GM19238 (cell line): ENCODE measurements at regions not wholly inside any gene's neighbourhood (a gene's known extent, or its start where the extent isn't known, plus 50 kb on each side); places are given as distances from the start of the nearest gene placed in this dataset.

Experiments
- DNase-seq: peaks from one replicate; pipeline ENCODE4 v3.0.0; 2011; ENCODE audit warnings: low spot score; ENCODE audit not compliant: insufficient read length

- DNase-seq, result no peak
Observed at GRCh38 chr12:24293549-24293948, 344.1 kb upstream of the SOX5 start.

- DNase-seq, result no peak
Observed at GRCh38 chr12:24287963-24288362, 338.5 kb upstream of the SOX5 start.

DNA sequence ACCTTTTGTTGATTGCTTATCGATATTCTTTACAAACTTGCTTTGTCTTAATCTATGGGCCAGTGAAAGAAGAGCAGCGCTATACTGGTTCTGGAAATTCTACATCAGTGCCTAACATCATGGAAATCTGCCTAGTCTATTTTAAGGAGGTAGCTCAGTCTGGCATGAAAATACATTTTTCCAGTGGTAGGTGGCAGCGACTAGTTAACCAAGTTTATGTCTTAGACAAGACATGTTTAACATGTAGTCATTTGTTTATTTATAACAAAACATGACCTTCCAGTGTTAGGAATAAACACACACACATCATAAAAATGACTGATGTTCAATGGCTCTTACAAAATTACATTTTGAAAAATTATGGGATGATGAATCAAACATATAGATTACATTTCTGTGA is 336.0 kb upstream of the SOX5 start:
- DNase-seq, result no peak

DNA sequence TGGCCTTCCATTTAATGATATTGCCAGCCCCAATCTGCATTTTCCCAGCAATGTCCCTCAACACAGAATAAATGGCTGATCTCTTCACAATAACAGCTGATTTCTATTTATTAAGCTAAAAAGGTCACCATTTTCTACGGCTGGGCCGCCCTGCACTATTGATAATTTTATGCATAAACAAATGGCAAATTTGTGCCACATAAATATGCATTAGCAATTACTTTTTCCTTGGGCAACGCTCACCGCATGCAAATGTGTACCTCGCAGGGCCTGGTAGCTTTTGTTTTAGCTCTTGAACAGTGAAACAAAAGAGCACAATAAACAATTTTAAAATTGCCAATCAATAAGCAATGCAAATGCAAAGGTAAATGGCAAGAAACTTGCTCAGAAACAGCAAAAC is 331.9 kb upstream of the SOX5 start:
- no peak for DNase-seq

DNA sequence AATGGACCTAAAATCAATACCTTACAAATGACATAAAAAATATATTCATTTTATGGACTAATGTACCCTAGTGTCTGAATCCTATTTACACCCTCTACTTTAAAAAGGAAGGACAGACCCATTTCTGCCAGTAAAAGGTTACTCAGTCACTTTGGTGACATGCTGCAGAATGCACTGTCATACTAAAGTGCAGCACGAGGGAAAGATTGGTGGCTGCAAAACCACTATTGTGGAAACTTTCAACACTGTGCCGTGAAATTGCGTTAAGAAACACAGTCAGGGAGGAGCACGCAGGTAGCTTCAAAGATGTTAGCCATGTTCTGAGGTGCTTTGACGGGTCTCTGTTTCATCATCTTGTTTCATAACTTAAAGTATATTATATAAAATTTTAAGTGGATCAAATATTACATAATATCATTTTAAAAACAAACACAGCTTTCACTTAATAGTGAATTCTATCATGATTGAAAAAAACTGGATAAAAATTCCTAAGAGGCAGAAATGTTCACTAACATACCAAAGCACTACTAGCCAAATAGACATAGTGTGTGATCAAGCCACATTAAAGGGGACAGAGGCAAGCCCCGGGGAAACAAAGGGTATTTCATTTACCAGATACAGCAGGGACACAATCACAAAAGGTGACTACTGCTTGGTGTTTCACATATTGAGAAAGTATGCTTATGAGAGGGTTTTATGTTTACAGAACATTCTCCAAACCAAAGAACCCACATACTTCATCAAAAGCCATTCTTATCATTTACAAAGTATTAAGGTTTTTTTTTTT is 330.8 kb upstream of the SOX5 start:
- no peak for DNase-seq

GRCh38 chr12:24278832-24279231 is 329.4 kb upstream of the SOX5 start:
- no peak for DNase-seq

GRCh38 chr12:24270965-24271364 is 321.5 kb upstream of the SOX5 start:
- DNase-seq, result no peak

GRCh38 chr12:24270464-24270863 is 321.0 kb upstream of the SOX5 start:
- DNase-seq, result no peak

GRCh38 chr12:24268663-24269186 is 319.3 kb upstream of the SOX5 start:
- no peak for DNase-seq

- no peak for DNase-seq
Observed at GRCh38 chr12:24266982-24267381, 317.5 kb upstream of the SOX5 start.

- DNase-seq, result no peak
Observed at GRCh38 chr12:24256684-24257083, 307.2 kb upstream of the SOX5 start.

DNA sequence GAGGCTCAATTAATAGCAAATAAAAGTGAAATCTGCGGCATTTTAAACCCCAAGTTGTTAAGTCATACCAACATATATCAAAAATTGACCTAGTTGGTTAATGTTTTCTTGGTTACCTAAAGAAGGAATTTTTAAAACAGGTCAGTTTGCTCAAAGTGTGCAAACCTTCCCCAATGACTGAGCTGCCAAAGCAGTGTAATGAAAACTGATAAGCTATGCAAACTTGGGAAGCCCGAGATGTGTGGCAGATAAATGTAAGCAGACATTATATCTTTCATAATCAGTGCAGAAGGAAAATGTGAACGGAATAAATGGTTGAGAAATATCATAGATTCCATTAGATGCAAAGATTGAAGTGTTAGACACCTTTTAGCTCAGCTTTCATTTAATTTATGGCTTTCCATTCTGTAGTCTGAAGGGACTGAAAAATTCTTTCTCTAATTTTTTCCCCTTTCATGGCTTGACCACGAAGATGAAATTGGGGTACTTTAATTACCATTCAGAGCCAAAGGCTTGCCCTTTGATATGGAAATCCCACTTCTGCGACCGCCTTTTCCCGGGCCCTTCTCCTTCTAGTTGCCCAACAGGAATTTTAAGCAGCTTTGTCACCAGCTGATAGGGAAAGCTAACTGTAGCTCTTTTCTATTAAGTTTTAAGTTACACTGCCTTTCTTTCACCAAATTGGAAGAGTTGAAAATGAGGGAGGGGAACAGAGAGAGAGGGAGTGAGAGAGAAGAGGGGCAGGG is 306.6 kb upstream of the SOX5 start:
- DNase-seq, result no peak

DNA sequence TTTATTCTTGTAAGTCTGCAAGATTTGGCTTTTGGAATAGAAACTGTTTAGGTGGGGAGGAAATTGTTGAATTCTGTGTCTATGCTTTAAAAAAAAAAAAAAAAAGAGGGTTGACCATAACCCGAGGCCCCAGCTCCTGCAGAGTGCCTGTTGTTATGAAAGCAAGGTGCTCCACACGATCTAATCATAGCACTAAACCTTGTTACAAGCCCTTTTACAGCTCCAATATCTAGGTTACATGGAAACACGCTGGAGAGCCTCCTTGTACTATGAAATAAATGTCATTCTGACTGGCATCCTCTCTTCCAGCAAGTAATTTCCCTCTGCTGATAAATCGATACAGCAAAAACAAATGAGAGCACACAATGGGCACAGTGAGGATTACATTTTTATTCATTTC is 303.1 kb upstream of the SOX5 start:
- DNase-seq, result no peak

DNA sequence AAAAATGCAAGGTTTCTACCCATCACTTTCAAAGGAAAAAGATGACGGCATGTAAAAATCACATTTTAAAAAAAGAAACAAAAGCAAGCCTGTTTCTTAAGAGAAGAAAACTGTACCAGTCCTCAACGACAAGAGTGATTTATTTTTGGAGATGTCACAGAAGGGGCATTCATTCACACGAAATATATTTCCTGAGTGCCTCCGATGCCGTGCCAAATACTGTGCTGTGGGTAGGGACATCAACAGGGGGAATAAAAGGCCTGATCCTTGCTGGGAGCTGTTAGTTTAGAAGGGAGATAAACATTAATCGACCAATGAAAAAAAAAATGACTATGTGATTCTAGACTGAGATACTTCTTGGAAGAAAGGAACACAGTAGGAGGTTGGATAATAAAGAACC is 297.5 kb upstream of the SOX5 start:
- no peak for DNase-seq

GRCh38 chr12:24246376-24246775 is 296.9 kb upstream of the SOX5 start:
- DNase-seq, result no peak

DNA sequence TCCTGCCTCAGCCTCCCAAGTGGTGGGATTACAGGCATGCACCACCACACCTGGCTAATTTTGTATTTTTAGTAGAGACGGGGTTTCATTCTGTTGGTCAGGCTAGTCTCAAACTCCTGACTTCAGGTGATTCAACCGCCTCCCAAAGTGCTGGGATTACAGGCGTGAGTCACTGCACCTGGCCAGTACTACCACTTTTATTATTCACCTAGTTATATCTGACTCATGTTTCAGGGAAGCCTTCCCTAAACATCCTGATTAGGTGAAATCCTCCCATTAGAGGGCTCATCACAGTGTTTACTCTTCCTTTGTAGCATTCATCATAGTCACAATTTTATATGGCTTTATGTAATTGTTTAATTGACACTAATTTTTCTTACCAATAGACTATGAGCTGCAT is 295.3 kb upstream of the SOX5 start:
- DNase-seq, result no peak

GRCh38 chr12:24244231-24244630 is 294.8 kb upstream of the SOX5 start:
- DNase-seq, result no peak

- no peak for DNase-seq
Observed at GRCh38 chr12:24240707-24241106, 291.2 kb upstream of the SOX5 start.

GRCh38 chr12:24233519-24234246 is 284.2 kb upstream of the SOX5 start:
- no peak for DNase-seq

DNA sequence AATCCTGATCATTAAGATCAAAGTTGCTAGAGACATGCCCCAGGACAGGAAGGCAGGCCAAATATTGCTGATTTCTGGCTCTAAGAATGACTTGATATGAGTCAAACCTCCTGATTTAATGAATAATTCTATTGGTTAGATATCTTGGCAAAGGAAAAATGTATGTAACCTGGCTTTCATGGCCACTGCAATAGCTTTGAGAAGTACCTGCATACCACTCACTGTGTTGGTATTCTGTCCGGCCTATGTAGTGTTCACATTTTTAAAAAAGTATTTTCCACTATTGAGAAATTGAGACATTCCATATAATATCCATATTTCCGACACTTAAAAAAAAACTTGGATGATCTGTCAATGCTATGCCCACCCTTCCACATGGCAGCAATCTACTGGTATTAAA is 283.1 kb upstream of the SOX5 start:
- DNase-seq, result no peak

GRCh38 chr12:24231298-24231697 is 281.8 kb upstream of the SOX5 start:
- DNase-seq, result no peak

- DNase-seq, result no peak
Observed at GRCh38 chr12:24230061-24230701, 280.7 kb upstream of the SOX5 start.
